GM19239 (cell line): ENCODE measurements at regions not wholly inside any gene's neighbourhood (a gene's known extent, or its start where the extent isn't known, plus 50 kb on each side); places are given as distances from the start of the nearest gene placed in this dataset.

Experiments
- DNase-seq: peaks from one replicate; pipeline ENCODE4 v3.0.0; 2011; ENCODE audit warnings: low spot score; ENCODE audit not compliant: insufficient read length
- FAIRE-seq: peaks from 2 replicates; lab custom pipeline; 2011; peaks lifted over from hg19 to GRCh38; lab: Jason Lieb, UNC

- DNase-seq = no peak
- no peak for FAIRE-seq
Measured at GRCh38 chr12:105955976-105956375, 182.8 kb downstream of the NUAK1 start.

GRCh38 chr12:105956662-105957457 is 181.9 kb downstream of the NUAK1 start:
- FAIRE-seq (no peak), DNase-seq (no peak)

GRCh38 chr12:105960319-105961083 is 178.3 kb downstream of the NUAK1 start:
- no peak for DNase-seq
- FAIRE-seq = no peak

GRCh38 chr12:105961821-105962671 is 176.7 kb downstream of the NUAK1 start:
- DNase-seq (no peak), FAIRE-seq (no peak)

- FAIRE-seq (no peak), DNase-seq (no peak)
Measured at GRCh38 chr12:105967038-105967776, 171.5 kb downstream of the NUAK1 start.

- FAIRE-seq (no peak), DNase-seq (no peak)
Measured at GRCh38 chr12:105968025-105968424, 170.7 kb downstream of the NUAK1 start.

GRCh38 chr12:105970885-105971284 is 167.9 kb downstream of the NUAK1 start:
- no peak for DNase-seq
- no peak for FAIRE-seq

- FAIRE-seq = no peak
- DNase-seq = no peak
Measured at GRCh38 chr12:105974738-105975137, 164.0 kb downstream of the NUAK1 start.

- FAIRE-seq = no peak
- no peak for DNase-seq
Measured at GRCh38 chr12:105975351-105975750, 163.4 kb downstream of the NUAK1 start.

- FAIRE-seq = no peak
- DNase-seq = no peak
Measured at GRCh38 chr12:105977236-105977635, 161.5 kb downstream of the NUAK1 start.

- FAIRE-seq (no peak), DNase-seq (no peak)
Measured at GRCh38 chr12:105977652-105978051, 161.1 kb downstream of the NUAK1 start.

- no peak for FAIRE-seq
- DNase-seq = no peak
Measured at GRCh38 chr12:105978276-105978675, 160.5 kb downstream of the NUAK1 start.

- DNase-seq (no peak), FAIRE-seq (no peak)
Measured at GRCh38 chr12:105978686-105979085, 160.1 kb downstream of the NUAK1 start.

- no peak for DNase-seq
- no peak for FAIRE-seq
Measured at GRCh38 chr12:105980085-105980484, 158.7 kb downstream of the NUAK1 start.

GRCh38 chr12:105980533-105980932 is 158.2 kb downstream of the NUAK1 start:
- DNase-seq = no peak
- no peak for FAIRE-seq

- no peak for FAIRE-seq
Measured at GRCh38 chr12:105982022-105982421, 156.7 kb downstream of the NUAK1 start.

GRCh38 chr12:105983622-105984320 is 155.0 kb downstream of the NUAK1 start:
- FAIRE-seq (no peak), DNase-seq (no peak)

More at GRCh38 chr12:105982022-105982421, 156.7 kb downstream of the NUAK1 start:
- DNase-seq = no peak

GRCh38 chr12:105985383-105985782 is 153.4 kb downstream of the NUAK1 start:
- DNase-seq (no peak), FAIRE-seq (no peak)
